Endodermal cell (in vitro differentiated cells): ENCODE measurements at regions not wholly inside any gene's neighbourhood (a gene's known extent, or its start where the extent isn't known, plus 50 kb on each side); places are given as distances from the start of the nearest gene placed in this dataset.

Source experiments
- DNase-seq: peaks from one replicate; pipeline ENCODE4 v3.0.0-alpha.2; 2017
- H3K27ac ChIP-seq: 2 replicates; pipeline ENCODE4 v1.5.1; 2013; ENCODE audit warnings: mild to moderate bottlenecking, low read depth, low read length, moderate library complexity
- H3K27me3 ChIP-seq: 2 replicates; pipeline ENCODE4 v1.6.1; 2013; ENCODE audit warnings: mild to moderate bottlenecking, low read length, moderate library complexity; ENCODE audit not compliant: insufficient read depth, control insufficient read depth, poor library complexity, severe bottlenecking
- H3K36me3 ChIP-seq: 2 replicates; pipeline ENCODE4 v1.7.0; 2013; ENCODE audit warnings: mild to moderate bottlenecking, low read length, moderate library complexity; ENCODE audit not compliant: control insufficient read depth, insufficient read depth
- H3K4me1 ChIP-seq: one replicate; pipeline ENCODE4 v1.7.0; 2013; ENCODE audit warnings: low read length; ENCODE audit not compliant: control insufficient read depth, insufficient read depth
- H3K4me3 ChIP-seq: 2 replicates; pipeline ENCODE4 v1.5.1; 2013; ENCODE audit warnings: mild to moderate bottlenecking, low read length, moderate library complexity
- H3K9ac ChIP-seq: 2 replicates; pipeline ENCODE4 v1.6.1; 2013; ENCODE audit warnings: mild to moderate bottlenecking, low read length, moderate library complexity; ENCODE audit not compliant: poor library complexity, severe bottlenecking; ENCODE audit errors: extremely low read depth
- H3K9me3 ChIP-seq: 2 replicates; pipeline ENCODE4 v1.6.1; 2013; ENCODE audit warnings: mild to moderate bottlenecking, low read length, moderate library complexity; ENCODE audit not compliant: control insufficient read depth
- H3K27ac Mint-ChIP-seq: 2 replicates; pipeline ENCODE4 v1.8.0; 2020; ENCODE audit warnings: mixed read lengths
- H3K27me3 Mint-ChIP-seq: 2 replicates; pipeline ENCODE4 v1.8.0; 2021; ENCODE audit warnings: mild to moderate bottlenecking, mixed read lengths; ENCODE audit not compliant: insufficient read depth
- H3K36me3 Mint-ChIP-seq: 2 replicates; pipeline ENCODE4 v1.8.0; 2020; ENCODE audit warnings: low read depth, mixed read lengths
- H3K4me1 Mint-ChIP-seq: 2 replicates; pipeline ENCODE4 v1.8.0; 2020; ENCODE audit warnings: mixed read lengths
- H3K4me3 Mint-ChIP-seq: 2 replicates; pipeline ENCODE4 v1.8.0; 2020; ENCODE audit warnings: mild to moderate bottlenecking, moderate library complexity, mixed read lengths
- H3K9me3 Mint-ChIP-seq: 2 replicates; pipeline ENCODE4 v1.8.0; 2020; ENCODE audit warnings: mild to moderate bottlenecking, mixed read lengths
- WGBS, 2 experiments: methylation state at CpG; one replicate each; pipeline versions ENCODE4 v1.1.5 to v1.1.7; 2013; ENCODE audit warnings: missing lambda C conversion rate in 2 of 2, mixed read lengths in 1 of 2; ENCODE audit not compliant: insufficient coverage in 1 of 2, insufficient read length in 1 of 2; 5-methylcytosine and 5-hydroxymethylcytosine counted together
- TF ChIP-seq, protein P1 (sequence below): fragments of 200-600 bp; sonication (generic); conservative IDR thresholded peaks from 2 replicates; pipeline ENCODE4 v1.5.0; 2021; ENCODE audit warnings: antibody characterized with exemption, mild to moderate bottlenecking

DNA sequence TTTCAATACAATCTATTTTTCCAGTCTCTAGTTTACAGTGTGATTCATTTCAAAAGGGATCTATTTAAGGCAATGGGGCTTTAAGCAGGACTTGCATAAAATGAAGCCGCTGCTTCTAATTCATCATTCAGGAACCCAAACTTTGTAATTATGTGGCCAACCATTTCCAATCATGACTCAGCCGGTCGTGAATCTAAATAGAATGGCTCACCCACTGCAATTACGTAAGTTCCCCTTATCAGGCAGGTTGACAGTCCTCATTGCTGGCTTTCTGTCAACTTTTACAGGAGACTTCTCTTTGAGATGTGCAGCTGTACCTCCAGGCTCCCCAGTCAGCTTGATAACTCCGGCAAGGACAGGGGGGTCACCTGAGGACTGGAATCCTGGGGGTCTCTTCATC lies 152.8 kb upstream of the DAP start:
- H3K4me1 ChIP-seq, result no peaks in the 10 kb centered on the region
- Mint-ChIP-seq H3K9me3 (no peaks in the 10 kb centered on the region), H3K27ac (no peak overlapping the region), H3K36me3 (no peaks in the 10 kb centered on the region), H3K27me3 (peaks cover 6% of the 10 kb centered on the region), H3K4me1 (no peaks in the 10 kb centered on the region), H3K4me3 (no peak overlapping the region)
- TF ChIP-seq, protein P1, sequence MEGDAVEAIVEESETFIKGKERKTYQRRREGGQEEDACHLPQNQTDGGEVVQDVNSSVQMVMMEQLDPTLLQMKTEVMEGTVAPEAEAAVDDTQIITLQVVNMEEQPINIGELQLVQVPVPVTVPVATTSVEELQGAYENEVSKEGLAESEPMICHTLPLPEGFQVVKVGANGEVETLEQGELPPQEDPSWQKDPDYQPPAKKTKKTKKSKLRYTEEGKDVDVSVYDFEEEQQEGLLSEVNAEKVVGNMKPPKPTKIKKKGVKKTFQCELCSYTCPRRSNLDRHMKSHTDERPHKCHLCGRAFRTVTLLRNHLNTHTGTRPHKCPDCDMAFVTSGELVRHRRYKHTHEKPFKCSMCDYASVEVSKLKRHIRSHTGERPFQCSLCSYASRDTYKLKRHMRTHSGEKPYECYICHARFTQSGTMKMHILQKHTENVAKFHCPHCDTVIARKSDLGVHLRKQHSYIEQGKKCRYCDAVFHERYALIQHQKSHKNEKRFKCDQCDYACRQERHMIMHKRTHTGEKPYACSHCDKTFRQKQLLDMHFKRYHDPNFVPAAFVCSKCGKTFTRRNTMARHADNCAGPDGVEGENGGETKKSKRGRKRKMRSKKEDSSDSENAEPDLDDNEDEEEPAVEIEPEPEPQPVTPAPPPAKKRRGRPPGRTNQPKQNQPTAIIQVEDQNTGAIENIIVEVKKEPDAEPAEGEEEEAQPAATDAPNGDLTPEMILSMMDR, result no peak
- DNase-seq, result no peak
- no peaks in the 10 kb centered on the region for H3K27me3 ChIP-seq
- no peaks in the 10 kb centered on the region for H3K9me3 ChIP-seq
- no peak overlapping the region for H3K4me3 ChIP-seq
- H3K9ac ChIP-seq, result no peak overlapping the region
- no peaks in the 10 kb centered on the region for H3K36me3 ChIP-seq
- 68 to 69% methylated on average over 5 of the region's 5 CpGs for WGBS, 2 experiments
- no peak overlapping the region for H3K27ac ChIP-seq

DNA sequence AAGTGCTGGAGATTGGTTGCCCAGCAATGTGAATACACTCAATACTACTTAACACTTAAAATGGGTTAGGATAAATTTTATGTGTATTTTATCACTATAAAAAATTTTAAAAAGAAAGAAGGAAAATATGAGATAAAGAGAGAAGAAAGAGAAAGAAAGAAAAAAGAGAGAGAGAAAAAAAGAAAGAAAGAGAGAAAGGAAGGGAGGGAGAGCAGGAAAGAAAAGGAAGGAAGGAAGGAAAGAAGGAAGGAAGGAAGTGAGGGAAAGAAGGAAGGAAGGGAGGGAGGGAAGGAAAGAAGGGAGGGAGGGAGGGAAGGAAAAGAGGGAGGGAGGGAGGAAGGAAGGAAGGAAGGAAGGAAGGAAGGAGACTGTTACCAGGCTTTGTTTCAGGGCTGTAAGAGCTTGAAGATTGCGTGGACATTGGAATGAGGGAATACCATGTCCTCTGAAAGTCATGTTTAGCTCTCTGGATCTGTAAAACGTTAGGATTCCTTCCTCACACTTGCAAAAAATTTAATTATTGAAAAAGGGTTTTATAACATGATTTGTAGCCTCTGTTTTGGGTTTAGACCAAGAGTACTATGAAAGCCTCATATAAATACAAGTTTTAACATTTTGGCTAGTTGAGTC lies 152.3 kb upstream of the DAP start:
- Mint-ChIP-seq H3K4me1 (no peaks in the 10 kb centered on the region), H3K27me3 (peaks cover 6% of the 10 kb centered on the region), H3K36me3 (no peaks in the 10 kb centered on the region), H3K27ac (no peak overlapping the region), H3K9me3 (no peaks in the 10 kb centered on the region), H3K4me3 (no peak overlapping the region)
- no peak overlapping the region for H3K4me3 ChIP-seq
- H3K4me1 ChIP-seq, result no peaks in the 10 kb centered on the region
- H3K9me3 ChIP-seq, result no peaks in the 10 kb centered on the region
- no peak overlapping the region for H3K27ac ChIP-seq
- H3K27me3 ChIP-seq, result no peaks in the 10 kb centered on the region
- no peaks in the 10 kb centered on the region for H3K36me3 ChIP-seq
- no peak overlapping the region for H3K9ac ChIP-seq
- DNase-seq, result no peak
- TF ChIP-seq, protein P1, result no peak
- 80 to 81% methylated on average over 1 to 2 of the region's 2 CpGs for WGBS, 2 experiments

DNA sequence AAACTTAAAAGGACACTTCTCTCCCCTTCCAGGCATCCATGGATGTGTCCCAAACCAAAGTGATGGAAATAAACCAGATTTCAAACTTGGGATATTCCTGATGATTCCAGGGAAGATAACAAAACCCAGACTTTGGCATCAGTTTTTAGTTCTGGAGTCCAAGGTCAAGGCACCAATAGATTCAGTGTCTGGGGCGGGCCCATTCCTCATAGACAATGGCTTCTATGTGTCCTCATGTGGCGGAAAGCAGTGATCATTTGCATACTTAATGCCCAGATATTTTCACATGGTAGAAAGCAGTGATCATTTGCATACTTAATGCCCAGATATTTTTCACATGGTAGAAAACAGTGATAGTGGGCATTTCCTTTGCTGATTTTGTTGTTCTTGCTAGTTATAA lies 151.4 kb upstream of the DAP start:
- Mint-ChIP-seq H3K4me1 (no peaks in the 10 kb centered on the region), H3K27me3 (peaks cover 6% of the 10 kb centered on the region), H3K36me3 (no peaks in the 10 kb centered on the region), H3K4me3 (no peak overlapping the region), H3K9me3 (no peaks in the 10 kb centered on the region), H3K27ac (no peak overlapping the region)
- Histone ChIP-seq H3K27me3 (no peaks in the 10 kb centered on the region), H3K27ac (no peak overlapping the region), H3K9me3 (no peaks in the 10 kb centered on the region), H3K36me3 (no peaks in the 10 kb centered on the region), H3K9ac (no peak overlapping the region), H3K4me1 (no peaks in the 10 kb centered on the region), H3K4me3 (no peak overlapping the region)
- DNase-seq, result no peak
- WGBS, 2 experiments, result 96 to 100% methylated on average over 1 to 2 of the region's 2 CpGs
- TF ChIP-seq, protein P1, result no peak
